ENCODE measurements at regions not wholly inside any gene's neighbourhood (a gene's known extent, or its start where the extent isn't known, plus 50 kb on each side); places are given as distances from the start of the nearest gene placed in this dataset.

- DNase-seq: no peak
These were observed 70.0 kb upstream of the TAF1B start for GRCh38 chr2:9772999-9773902.

GRCh38 chr2:9773903-9774239, 69.4 kb upstream of the TAF1B start:
- no peak for DNase-seq

GRCh38 chr2:9774266-9774665, 69.0 kb upstream of the TAF1B start:
- no peak for DNase-seq

GRCh38 chr2:9775351-9775750, 67.9 kb upstream of the TAF1B start:
- no peak for DNase-seq

- no peak for DNase-seq
These were observed 67.1 kb upstream of the TAF1B start for GRCh38 chr2:9775999-9776712.

- no peak for DNase-seq
These were observed 66.2 kb upstream of the TAF1B start for GRCh38 chr2:9777081-9777480.

- DNase-seq: no peak
These were observed 65.3 kb upstream of the TAF1B start for GRCh38 chr2:9778012-9778411.

GRCh38 chr2:9778471-9779316, 64.6 kb upstream of the TAF1B start:
- no peak for DNase-seq

- DNase-seq: no peak
These were observed 63.5 kb upstream of the TAF1B start for GRCh38 chr2:9779596-9780264.

GRCh38 chr2:9780368-9781130, 62.7 kb upstream of the TAF1B start:
- no peak for DNase-seq

- no peak for DNase-seq
These were observed 62.0 kb upstream of the TAF1B start for GRCh38 chr2:9781252-9781651.

GRCh38 chr2:9782197-9782719, 61.0 kb upstream of the TAF1B start:
- no peak for DNase-seq

- DNase-seq: no peak
These were observed 53.9 kb upstream of the TAF1B start for GRCh38 chr2:9789371-9789770.

- no peak for DNase-seq
These were observed 52.5 kb upstream of the TAF1B start for GRCh38 chr2:9790702-9791225.

GRCh38 chr2:9791711-9792110, 51.6 kb upstream of the TAF1B start:
- no peak for DNase-seq

GRCh38 chr2:9793156-9793917, 49.9 kb upstream of the TAF1B start:
- no peak for DNase-seq

All from activated gamma-delta T cell (primary cell).